WTC11 (cell line): ENCODE measurements at regions not wholly inside any gene's neighbourhood (a gene's known extent, or its start where the extent isn't known, plus 50 kb on each side); places are given as distances from the start of the nearest gene placed in this dataset.

Source experiments
- CTCF ChIP-seq: fragments of 200-600 bp; IDR thresholded peaks from 2 replicates; pipeline ENCODE4 v1.8.0; 2022; ENCODE audit warnings: antibody characterized with exemption
- HMGA2 ChIP-seq: fragments of 250-450 bp; sonication (Bioruptor Pico); IDR thresholded peaks from 2 replicates; pipeline ENCODE4 v1.4.0; 2021; ENCODE audit warnings: mild to moderate bottlenecking, moderate library complexity
- MXD4 ChIP-seq: fragments of 250-450 bp; sonication (Bioruptor Pico); IDR thresholded peaks from 2 replicates; pipeline ENCODE4 v1.8.0; 2021; ENCODE audit warnings: mild to moderate bottlenecking, moderate library complexity, borderline replicate concordance
- STAT6 ChIP-seq: sonication (generic); formaldehyde crosslinking; conservative IDR thresholded peaks from 2 replicates; pipeline ENCODE4 v1.8.1; 2023; ENCODE audit warnings: mild to moderate bottlenecking, low read depth, missing genetic modification reagents, moderate library complexity
- TF ChIP-seq, protein P1 (sequence below): sonication (generic); formaldehyde crosslinking; IDR thresholded peaks from 2 replicates; pipeline ENCODE4 v1.8.1; 2023; ENCODE audit warnings: mild to moderate bottlenecking, missing genetic modification reagents, moderate library complexity
- TF ChIP-seq, protein P2 (sequence below): sonication (generic); formaldehyde crosslinking; IDR thresholded peaks from 2 replicates; pipeline ENCODE4 v1.8.0; 2022; ENCODE audit warnings: mild to moderate bottlenecking, missing genetic modification reagents
- TF ChIP-seq, protein P3 (sequence below): sonication (generic); formaldehyde crosslinking; IDR thresholded peaks from 2 replicates; pipeline ENCODE4 v1.8.0; 2022; ENCODE audit warnings: mild to moderate bottlenecking, missing genetic modification reagents

DNA sequence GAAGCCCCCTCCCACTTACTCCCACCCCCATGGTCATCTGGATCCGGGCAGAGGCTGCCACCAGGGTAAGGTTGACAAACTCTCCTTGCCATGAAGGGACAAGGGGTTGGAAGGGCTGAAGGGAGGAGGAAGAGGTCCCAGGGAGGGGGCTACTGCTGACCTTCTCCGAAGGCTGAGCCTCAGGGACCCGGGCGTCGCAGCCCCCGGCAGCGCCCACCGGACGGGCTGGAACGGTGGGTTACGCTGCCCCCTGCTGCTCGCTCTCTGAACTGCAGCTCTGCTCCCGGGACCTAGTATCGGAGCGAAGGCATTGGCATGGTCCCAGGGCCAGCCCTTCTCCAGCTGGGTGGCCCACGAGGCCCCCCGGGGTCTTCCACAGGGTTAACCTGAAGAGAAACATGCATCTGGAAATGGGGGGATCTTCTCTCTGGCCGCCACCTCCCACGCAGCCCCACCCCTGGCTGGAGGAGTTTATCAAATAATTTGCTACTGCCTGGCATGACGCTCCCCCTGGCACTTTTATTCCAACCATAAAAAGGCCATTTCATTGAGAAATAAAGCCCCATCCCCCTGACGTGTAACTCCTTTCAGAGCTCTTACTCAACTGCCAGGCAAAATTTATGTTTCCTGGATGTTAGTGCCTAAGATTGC, 70.4 kb upstream of the TARDBP start:
- TF ChIP-seq STAT6 (CRISPR knock-in tag) (no peak), CTCF (peak; percentile 96), HMGA2 (CRISPR knock-in tag) (no peak), MXD4 (CRISPR knock-in tag) (no peak)
- TF ChIP-seq, protein P1, sequence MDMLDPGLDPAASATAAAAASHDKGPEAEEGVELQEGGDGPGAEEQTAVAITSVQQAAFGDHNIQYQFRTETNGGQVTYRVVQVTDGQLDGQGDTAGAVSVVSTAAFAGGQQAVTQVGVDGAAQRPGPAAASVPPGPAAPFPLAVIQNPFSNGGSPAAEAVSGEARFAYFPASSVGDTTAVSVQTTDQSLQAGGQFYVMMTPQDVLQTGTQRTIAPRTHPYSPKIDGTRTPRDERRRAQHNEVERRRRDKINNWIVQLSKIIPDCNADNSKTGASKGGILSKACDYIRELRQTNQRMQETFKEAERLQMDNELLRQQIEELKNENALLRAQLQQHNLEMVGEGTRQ: no peak
- TF ChIP-seq, protein P2, sequence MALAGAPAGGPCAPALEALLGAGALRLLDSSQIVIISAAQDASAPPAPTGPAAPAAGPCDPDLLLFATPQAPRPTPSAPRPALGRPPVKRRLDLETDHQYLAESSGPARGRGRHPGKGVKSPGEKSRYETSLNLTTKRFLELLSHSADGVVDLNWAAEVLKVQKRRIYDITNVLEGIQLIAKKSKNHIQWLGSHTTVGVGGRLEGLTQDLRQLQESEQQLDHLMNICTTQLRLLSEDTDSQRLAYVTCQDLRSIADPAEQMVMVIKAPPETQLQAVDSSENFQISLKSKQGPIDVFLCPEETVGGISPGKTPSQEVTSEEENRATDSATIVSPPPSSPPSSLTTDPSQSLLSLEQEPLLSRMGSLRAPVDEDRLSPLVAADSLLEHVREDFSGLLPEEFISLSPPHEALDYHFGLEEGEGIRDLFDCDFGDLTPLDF (CRISPR knock-in tag): no peak
- TF ChIP-seq, protein P3, sequence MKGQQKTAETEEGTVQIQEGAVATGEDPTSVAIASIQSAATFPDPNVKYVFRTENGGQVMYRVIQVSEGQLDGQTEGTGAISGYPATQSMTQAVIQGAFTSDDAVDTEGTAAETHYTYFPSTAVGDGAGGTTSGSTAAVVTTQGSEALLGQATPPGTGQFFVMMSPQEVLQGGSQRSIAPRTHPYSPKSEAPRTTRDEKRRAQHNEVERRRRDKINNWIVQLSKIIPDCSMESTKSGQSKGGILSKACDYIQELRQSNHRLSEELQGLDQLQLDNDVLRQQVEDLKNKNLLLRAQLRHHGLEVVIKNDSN (CRISPR knock-in tag): no peak
